ENCODE measurements at regions not wholly inside any gene's neighbourhood (a gene's known extent, or its start where the extent isn't known, plus 50 kb on each side); places are given as distances from the start of the nearest gene placed in this dataset.

DNA sequence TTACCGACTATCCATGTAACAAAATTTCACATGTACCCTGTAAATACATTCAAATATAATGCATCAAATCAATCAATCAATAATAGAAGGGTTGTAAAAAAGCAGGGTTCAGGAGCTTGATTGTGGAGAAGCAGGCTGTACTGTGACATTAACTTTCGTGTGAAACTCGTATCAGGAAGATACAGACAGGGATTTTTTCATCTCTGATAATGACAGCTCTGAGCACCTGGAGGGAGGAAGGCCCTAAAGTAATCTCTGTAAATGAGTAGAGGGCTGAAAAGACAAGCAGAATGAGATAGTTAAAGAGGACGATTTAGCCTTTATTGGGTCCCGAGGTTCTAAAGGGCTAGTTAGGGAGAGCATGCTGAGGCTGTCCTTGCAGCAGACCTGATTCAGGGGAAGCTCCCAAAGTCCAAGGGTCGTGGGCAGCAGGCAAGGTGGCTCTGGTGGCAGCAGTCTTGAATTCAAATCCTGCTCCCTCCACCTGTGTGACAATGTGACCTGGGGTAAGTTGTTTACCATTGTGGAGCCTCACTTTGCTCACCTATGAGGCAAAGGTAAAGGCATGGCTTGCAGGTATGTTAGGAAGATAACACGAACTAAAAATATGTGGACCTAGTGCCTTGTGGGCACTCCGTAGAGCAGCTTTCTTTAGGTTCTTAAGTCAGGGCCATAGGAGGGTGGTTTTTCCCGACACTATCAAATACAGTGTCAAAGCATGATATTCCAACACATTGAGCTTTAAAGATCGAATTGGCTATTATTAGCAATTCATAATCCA lies 219.4 kb upstream of the MYLIP start:
- TF ChIP-seq, protein P1, sequence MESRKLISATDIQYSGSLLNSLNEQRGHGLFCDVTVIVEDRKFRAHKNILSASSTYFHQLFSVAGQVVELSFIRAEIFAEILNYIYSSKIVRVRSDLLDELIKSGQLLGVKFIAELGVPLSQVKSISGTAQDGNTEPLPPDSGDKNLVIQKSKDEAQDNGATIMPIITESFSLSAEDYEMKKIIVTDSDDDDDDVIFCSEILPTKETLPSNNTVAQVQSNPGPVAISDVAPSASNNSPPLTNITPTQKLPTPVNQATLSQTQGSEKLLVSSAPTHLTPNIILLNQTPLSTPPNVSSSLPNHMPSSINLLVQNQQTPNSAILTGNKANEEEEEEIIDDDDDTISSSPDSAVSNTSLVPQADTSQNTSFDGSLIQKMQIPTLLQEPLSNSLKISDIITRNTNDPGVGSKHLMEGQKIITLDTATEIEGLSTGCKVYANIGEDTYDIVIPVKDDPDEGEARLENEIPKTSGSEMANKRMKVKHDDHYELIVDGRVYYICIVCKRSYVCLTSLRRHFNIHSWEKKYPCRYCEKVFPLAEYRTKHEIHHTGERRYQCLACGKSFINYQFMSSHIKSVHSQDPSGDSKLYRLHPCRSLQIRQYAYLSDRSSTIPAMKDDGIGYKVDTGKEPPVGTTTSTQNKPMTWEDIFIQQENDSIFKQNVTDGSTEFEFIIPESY (IDR thresholded peaks at IDR 0.05; ENCODE audit: borderline replicate concordance, low read depth), result no peak
- TF ChIP-seq, protein P2, sequence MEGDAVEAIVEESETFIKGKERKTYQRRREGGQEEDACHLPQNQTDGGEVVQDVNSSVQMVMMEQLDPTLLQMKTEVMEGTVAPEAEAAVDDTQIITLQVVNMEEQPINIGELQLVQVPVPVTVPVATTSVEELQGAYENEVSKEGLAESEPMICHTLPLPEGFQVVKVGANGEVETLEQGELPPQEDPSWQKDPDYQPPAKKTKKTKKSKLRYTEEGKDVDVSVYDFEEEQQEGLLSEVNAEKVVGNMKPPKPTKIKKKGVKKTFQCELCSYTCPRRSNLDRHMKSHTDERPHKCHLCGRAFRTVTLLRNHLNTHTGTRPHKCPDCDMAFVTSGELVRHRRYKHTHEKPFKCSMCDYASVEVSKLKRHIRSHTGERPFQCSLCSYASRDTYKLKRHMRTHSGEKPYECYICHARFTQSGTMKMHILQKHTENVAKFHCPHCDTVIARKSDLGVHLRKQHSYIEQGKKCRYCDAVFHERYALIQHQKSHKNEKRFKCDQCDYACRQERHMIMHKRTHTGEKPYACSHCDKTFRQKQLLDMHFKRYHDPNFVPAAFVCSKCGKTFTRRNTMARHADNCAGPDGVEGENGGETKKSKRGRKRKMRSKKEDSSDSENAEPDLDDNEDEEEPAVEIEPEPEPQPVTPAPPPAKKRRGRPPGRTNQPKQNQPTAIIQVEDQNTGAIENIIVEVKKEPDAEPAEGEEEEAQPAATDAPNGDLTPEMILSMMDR (IDR thresholded peaks at IDR 0.05), result no peak
- TF ChIP-seq SMC3 (IDR thresholded peaks at IDR 0.05; ENCODE audit: low read depth, low read length) (no peak), FOXM1 (IDR thresholded peaks at IDR 0.05; ENCODE audit: low read depth) (no peak)
- TF ChIP-seq, protein P3, sequence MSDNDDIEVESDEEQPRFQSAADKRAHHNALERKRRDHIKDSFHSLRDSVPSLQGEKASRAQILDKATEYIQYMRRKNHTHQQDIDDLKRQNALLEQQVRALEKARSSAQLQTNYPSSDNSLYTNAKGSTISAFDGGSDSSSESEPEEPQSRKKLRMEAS (IDR thresholded peaks at IDR 0.05; ENCODE audit: low read depth), result no peak
